MCF 10A (cell line): ENCODE measurements at regions not wholly inside any gene's neighbourhood (a gene's known extent, or its start where the extent isn't known, plus 50 kb on each side); places are given as distances from the start of the nearest gene placed in this dataset.

ENCODE experiments used
- BruUV-seq: library from RNA; stranded (reverse); fragments of 400-500 nt; replicated peaks from 2 replicates; lab custom pipeline; 2021; lab: Mats Ljungman, UMichigan
- CTCF ChIA-PET: fragments of 300-600 bp; sonication (Branson Sonifier 250); formaldehyde crosslinking; extraction: SDS; loops from one replicate; lab custom pipeline; 2021; ENCODE audit warnings: antibody characterized with exemption, inconsistent platforms; lab: Yijun Ruan, JAX
- POLR2A ChIA-PET: fragments of 300-600, 350-650 bp; sonication (Branson Sonifier 250); formaldehyde crosslinking; extraction: SDS; loops from one replicate; lab custom pipeline; 2020; ENCODE audit warnings: antibody characterized with exemption, inconsistent platforms; lab: Yijun Ruan, JAX
- DNase-seq: peaks from one replicate; pipeline ENCODE4 v3.0.0-alpha.2; 2018; ENCODE audit not compliant: unreplicated experiment
- H3K27ac Mint-ChIP-seq: one replicate; pipeline ENCODE4 v1.8.0; 2022; ENCODE audit warnings: mild to moderate bottlenecking, low read depth, mixed read lengths; ENCODE audit not compliant: unreplicated experiment
- H3K27me3 Mint-ChIP-seq: one replicate; pipeline ENCODE4 v1.8.0; 2022; ENCODE audit warnings: mixed read lengths; ENCODE audit not compliant: insufficient read depth, unreplicated experiment
- H3K36me3 Mint-ChIP-seq: one replicate; pipeline ENCODE4 v1.8.0; 2022; ENCODE audit warnings: mild to moderate bottlenecking, moderate library complexity, mixed read lengths; ENCODE audit not compliant: insufficient read depth, unreplicated experiment
- H3K4me1 Mint-ChIP-seq: one replicate; pipeline ENCODE4 v1.8.0; 2022; ENCODE audit warnings: mixed read lengths; ENCODE audit not compliant: insufficient read depth, unreplicated experiment
- H3K4me3 Mint-ChIP-seq: one replicate; pipeline ENCODE4 v1.8.0; 2022; ENCODE audit warnings: mild to moderate bottlenecking, moderate library complexity, mixed read lengths; ENCODE audit not compliant: unreplicated experiment
- H3K9me3 Mint-ChIP-seq: one replicate; pipeline ENCODE4 v1.8.0; 2022; ENCODE audit warnings: mixed read lengths; ENCODE audit not compliant: unreplicated experiment
- CTCF ChIP-seq: fragments of 200-600 bp; IDR thresholded peaks from one replicate; pipeline ENCODE4 v1.8.0; 2022; ENCODE audit warnings: antibody characterized with exemption, mild to moderate bottlenecking; ENCODE audit not compliant: unreplicated experiment
- intact Hi-C: fragments of 100-400 bp; cut with micrococcal nuclease; formaldehyde crosslinking; loops from 2 replicates; pipeline ENCODE4 v1.14.1; 2022

GRCh38 chr13:89287381-89287780, 1616.2 kb downstream of the SLITRK5 start:
- CTCF ChIA-PET, result no interaction called here

GRCh38 chr13:89294115-89294867, 1623.1 kb downstream of the SLITRK5 start:
- Mint-ChIP-seq H3K9me3 (peaks cover 8% of the 10 kb centered on the region), H3K36me3 (no peaks in the 10 kb centered on the region), H3K4me3 (no peak overlapping the region), H3K27me3 (no peaks in the 10 kb centered on the region), H3K4me1 (no peaks in the 10 kb centered on the region), H3K27ac (no peak overlapping the region)
- ChIA-PET POLR2A (no interaction called here), CTCF (no interaction called here)
- BruUV-seq, result no TSS peak
- DNase-seq, result no peak
- intact Hi-C loops, result no loop called here
- no peak for TF ChIP-seq CTCF

More at GRCh38 chr13:89287381-89287780, 1616.2 kb downstream of the SLITRK5 start:
- peaks cover 7% of the 10 kb centered on the region for H3K9me3 Mint-ChIP-seq
- H3K4me3 Mint-ChIP-seq, result no peak overlapping the region
- no peaks in the 10 kb centered on the region for H3K27me3 Mint-ChIP-seq
- H3K4me1 Mint-ChIP-seq, result no peaks in the 10 kb centered on the region
- no peak for TF ChIP-seq CTCF
- DNase-seq, result no peak
- POLR2A ChIA-PET, result no interaction called here
- intact Hi-C loops, result no loop called here
- no peak overlapping the region for H3K27ac Mint-ChIP-seq
- no peaks in the 10 kb centered on the region for H3K36me3 Mint-ChIP-seq
- no TSS peak for BruUV-seq

DNA sequence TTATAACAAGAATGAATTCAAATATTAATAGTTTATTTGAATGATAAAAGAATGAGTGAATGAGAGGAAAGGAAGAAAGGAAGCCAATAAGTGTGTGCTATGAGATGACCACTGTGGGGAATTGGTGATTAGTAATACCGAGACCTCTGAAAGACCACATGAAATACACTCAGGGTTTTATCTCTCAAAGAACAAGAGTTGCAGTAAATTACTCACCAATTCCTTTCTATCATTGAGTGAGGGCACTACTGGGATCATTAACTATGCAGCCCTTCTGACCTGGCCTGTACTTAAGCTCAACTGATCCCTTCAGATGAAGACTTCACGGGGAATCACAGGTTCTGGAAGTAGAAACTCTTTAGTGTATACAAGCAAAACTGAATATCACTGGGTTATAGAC, 1636.1 kb downstream of the SLITRK5 start:
- ChIA-PET POLR2A (no interaction called here), CTCF (no interaction called here)
- intact Hi-C loops, result no loop called here
- H3K4me1 Mint-ChIP-seq, result no peaks in the 10 kb centered on the region
- no peaks in the 10 kb centered on the region for H3K27me3 Mint-ChIP-seq
- no peak for DNase-seq
- TF ChIP-seq CTCF, result no peak
- no peaks in the 10 kb centered on the region for H3K9me3 Mint-ChIP-seq
- H3K27ac Mint-ChIP-seq, result no peak overlapping the region
- BruUV-seq, result no TSS peak
- H3K36me3 Mint-ChIP-seq, result no peaks in the 10 kb centered on the region
- no peak overlapping the region for H3K4me3 Mint-ChIP-seq

DNA sequence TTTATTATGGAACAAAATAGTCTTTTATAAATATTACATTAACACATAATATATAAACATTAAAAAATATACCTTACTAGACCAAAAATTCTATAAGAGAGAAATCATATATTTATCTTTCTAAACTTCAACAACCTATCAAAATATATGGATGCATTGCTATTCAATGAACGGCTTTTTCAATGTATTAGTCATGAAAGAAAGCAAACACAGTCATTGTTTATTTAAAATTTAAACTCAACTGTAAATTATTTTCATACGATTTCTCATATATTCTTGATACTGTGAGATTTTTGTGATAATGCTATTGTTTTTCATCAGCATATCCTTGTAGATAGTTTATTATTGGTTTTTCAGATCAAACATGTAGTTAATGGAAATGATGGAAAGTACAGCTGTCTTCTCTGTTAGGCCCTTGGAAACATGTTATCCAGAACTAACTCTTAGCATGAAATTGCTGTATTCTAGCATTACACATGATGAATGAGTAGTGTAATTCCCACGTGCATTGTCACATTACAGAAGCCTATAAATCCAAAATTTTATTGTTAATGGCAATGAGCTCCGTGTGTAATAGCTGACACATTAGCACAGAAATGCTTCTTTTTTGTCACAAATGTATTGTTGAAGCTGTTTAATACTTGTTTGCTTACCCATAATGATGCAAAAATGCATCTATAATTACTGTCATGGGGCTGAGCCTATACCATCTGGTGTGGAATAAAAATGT, 1639.9 kb downstream of the SLITRK5 start:
- no TSS peak for BruUV-seq
- no peak for TF ChIP-seq CTCF
- Mint-ChIP-seq H3K4me1 (no peaks in the 10 kb centered on the region), H3K36me3 (no peaks in the 10 kb centered on the region), H3K27me3 (no peaks in the 10 kb centered on the region), H3K9me3 (no peaks in the 10 kb centered on the region), H3K4me3 (no peak overlapping the region), H3K27ac (no peak overlapping the region)
- no peak for DNase-seq
- ChIA-PET CTCF (no interaction called here), POLR2A (no interaction called here)
- intact Hi-C loops, result no loop called here
